ENCODE measurements at regions not wholly inside any gene's neighbourhood (a gene's known extent, or its start where the extent isn't known, plus 50 kb on each side); places are given as distances from the start of the nearest gene placed in this dataset.

GRCh38 chr2:179377296-179377695 is 112.7 kb upstream of the SESTD1 start:
- Histone ChIP-seq H4K20me1 (ENCODE audit: control insufficient read depth, insufficient read depth) (no peaks in the 10 kb centered on the region), H3K27me3 (replicated peaks in 1 of 2; ENCODE audit: control insufficient read depth in 2 of 2, insufficient read depth in 2 of 2, low read length in 1 of 2) (no peaks in the 10 kb centered on the region), H2AFZ (ENCODE audit: control insufficient read depth, low read depth, low read length) (no peak overlapping the region), H3K79me2 (ENCODE audit: control insufficient read depth, insufficient read depth, low read length) (no peaks in the 10 kb centered on the region), H3K9me3 (replicated peaks; ENCODE audit: control insufficient read depth, insufficient read depth, low read length) (no peaks in the 10 kb centered on the region), H3K9ac (ENCODE audit: control insufficient read depth, insufficient read depth, low read length) (no peak overlapping the region), H3K4me2 (ENCODE audit: control insufficient read depth, insufficient read depth) (no peak overlapping the region), H3K36me3 (ENCODE audit: control insufficient read depth in 2 of 2, insufficient read depth in 2 of 2, low read length in 1 of 2) (no peaks in the 10 kb centered on the region), H3K4me3 (no peak overlapping the region), H3K4me1 (ENCODE audit: control insufficient read depth, insufficient read depth, low read length) (no peaks in the 10 kb centered on the region), H3K27ac (ENCODE audit: control insufficient read depth, insufficient read depth) (no peak overlapping the region)
- FAIRE-seq, result no peak
- DNase-seq (ENCODE audit: low read depth, low spot score), result no peak
- ChIA-PET POLR2A (no interaction called here), RAD21 (ENCODE audit: unreplicated experiment) (no interaction called here), SMC1A (ENCODE audit: uncharacterized antibody, unreplicated experiment) (interaction anchor here (0.8 to 0.9 kb wide), 2 partner anchors 10 to 162 kb away, joined by 3 read pairs; no protein-coding TSS in a partner anchor), CTCF (no interaction called here)
- ATAC-seq, result no peak
- in situ Hi-C loops (cut with MboI) (no loop called here), intact Hi-C loops (cut with micrococcal nuclease; ENCODE audit: unreplicated experiment) (no loop called here)
- 0% methylated on average over 1 of the region's 1 CpG for WGBS (ENCODE audit: insufficient coverage, insufficient replicate concordance, low lambda C conversion rate, missing lambda C conversion rate)
- TF ChIP-seq SREBF1 (IDR thresholded peaks at IDR 0.05; ENCODE audit: low read length), result no peak
- BruUV-seq (replicated peaks), result no TSS peak

GRCh38 chr2:179376881-179377280 is 112.2 kb upstream of the SESTD1 start:
- intact Hi-C loops (cut with micrococcal nuclease; ENCODE audit: unreplicated experiment) (no loop called here), in situ Hi-C loops (cut with MboI) (no loop called here)
- Histone ChIP-seq H3K27me3 (replicated peaks in 1 of 2; ENCODE audit: control insufficient read depth in 2 of 2, insufficient read depth in 2 of 2, low read length in 1 of 2) (no peaks in the 10 kb centered on the region), H3K4me3 (no peak overlapping the region), H3K27ac (ENCODE audit: control insufficient read depth, insufficient read depth) (no peak overlapping the region), H2AFZ (ENCODE audit: control insufficient read depth, low read depth, low read length) (no peak overlapping the region), H3K4me2 (ENCODE audit: control insufficient read depth, insufficient read depth) (no peak overlapping the region), H4K20me1 (ENCODE audit: control insufficient read depth, insufficient read depth) (no peaks in the 10 kb centered on the region), H3K9ac (ENCODE audit: control insufficient read depth, insufficient read depth, low read length) (no peak overlapping the region), H3K79me2 (ENCODE audit: control insufficient read depth, insufficient read depth, low read length) (no peaks in the 10 kb centered on the region), H3K9me3 (replicated peaks; ENCODE audit: control insufficient read depth, insufficient read depth, low read length) (no peaks in the 10 kb centered on the region), H3K4me1 (ENCODE audit: control insufficient read depth, insufficient read depth, low read length) (no peaks in the 10 kb centered on the region), H3K36me3 (ENCODE audit: control insufficient read depth in 2 of 2, insufficient read depth in 2 of 2, low read length in 1 of 2) (no peaks in the 10 kb centered on the region)
- TF ChIP-seq SIN3A (IDR thresholded peaks at IDR 0.05; ENCODE audit: low read depth, low read length), result no peak
- TF ChIP-seq SUZ12 (IDR thresholded peaks at IDR 0.05; ENCODE audit: unreplicated experiment), result no peak
- TF ChIP-seq GATAD2B (conservative IDR thresholded peaks at IDR 0.05; ENCODE audit: low read depth), result no peak
- no peak for TF ChIP-seq RAD51 (IDR thresholded peaks at IDR 0.05)
- no peak for TF ChIP-seq HDAC6 (IDR thresholded peaks at IDR 0.05; ENCODE audit: unreplicated experiment)
- no peak for TF ChIP-seq NFXL1 (IDR thresholded peaks at IDR 0.05; ENCODE audit: borderline replicate concordance)
- ChIA-PET RAD21 (ENCODE audit: unreplicated experiment) (no interaction called here), SMC1A (ENCODE audit: uncharacterized antibody, unreplicated experiment) (interaction anchor here (0.8 to 0.9 kb wide), 2 partner anchors 9 to 162 kb away, joined by 3 read pairs; no protein-coding TSS in a partner anchor), CTCF (no interaction called here), POLR2A (no interaction called here)
- BruUV-seq (replicated peaks), result no TSS peak
- no peak for FAIRE-seq
- DNase-seq (ENCODE audit: low read depth, low spot score), result no peak
- WGBS (ENCODE audit: insufficient coverage, insufficient replicate concordance, low lambda C conversion rate, missing lambda C conversion rate), result 40% methylated on average over 1 of the region's 1 CpG
- no peak for ATAC-seq

All from GM12878 (cell line).